HG03060 (cell line): ENCODE measurements at regions not wholly inside any gene's neighbourhood (a gene's known extent, or its start where the extent isn't known, plus 50 kb on each side); places are given as distances from the start of the nearest gene placed in this dataset.
"Not testable (repeated sequence)": the region's sequence is repeated elsewhere in the genome, so short reads cannot be mapped to it uniquely, and the experiment has no call there.

Source experiments
- ATAC-seq: cut with Tn5 transposase; IDR thresholded peaks from one replicate; pipeline ENCODE4 v1.9.1; 2021; ENCODE audit warnings: low read depth, moderate number of reproducible peaks; ENCODE audit not compliant: unreplicated experiment

DNA sequence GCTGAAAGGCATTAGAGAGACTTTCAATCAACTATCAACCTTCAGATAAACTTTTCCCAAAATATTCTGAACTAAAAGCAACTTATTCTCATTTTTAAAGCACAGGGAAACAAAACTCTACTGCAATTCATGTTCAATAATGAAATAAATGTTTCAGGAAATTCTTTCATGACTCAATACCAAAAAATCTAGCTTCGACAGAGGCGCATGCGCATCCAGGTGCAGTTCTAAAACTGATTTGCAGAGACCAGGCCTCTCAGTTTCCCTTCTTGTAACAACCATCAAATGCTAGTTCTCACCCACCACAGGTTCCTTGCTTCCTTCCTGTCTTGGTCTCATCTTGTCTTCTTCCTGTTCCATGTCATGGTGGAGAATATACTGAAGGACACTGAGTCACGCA, 55.3 kb upstream of the NRBF2 start:
- no peak for ATAC-seq

DNA sequence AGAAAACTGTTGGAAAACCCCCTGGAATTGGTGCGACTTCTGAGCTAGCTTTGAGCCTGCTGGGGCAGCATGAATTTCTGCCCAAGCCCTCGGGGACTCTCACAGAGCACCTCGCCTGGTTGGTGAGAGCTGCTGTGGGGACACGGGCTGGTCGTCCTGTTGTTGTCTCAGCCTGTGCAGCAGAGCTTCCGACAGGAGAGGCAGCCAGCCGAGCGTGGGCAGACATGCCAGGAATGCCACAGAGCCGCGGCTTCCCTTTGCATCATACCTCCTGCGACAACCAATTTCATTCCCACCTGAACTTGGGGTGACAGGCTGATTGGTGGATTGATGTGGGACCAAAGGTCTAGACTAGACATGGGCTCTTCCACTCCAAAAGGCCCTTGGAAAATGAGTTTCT, 60.2 kb upstream of the NRBF2 start:
- ATAC-seq, result no peak

DNA sequence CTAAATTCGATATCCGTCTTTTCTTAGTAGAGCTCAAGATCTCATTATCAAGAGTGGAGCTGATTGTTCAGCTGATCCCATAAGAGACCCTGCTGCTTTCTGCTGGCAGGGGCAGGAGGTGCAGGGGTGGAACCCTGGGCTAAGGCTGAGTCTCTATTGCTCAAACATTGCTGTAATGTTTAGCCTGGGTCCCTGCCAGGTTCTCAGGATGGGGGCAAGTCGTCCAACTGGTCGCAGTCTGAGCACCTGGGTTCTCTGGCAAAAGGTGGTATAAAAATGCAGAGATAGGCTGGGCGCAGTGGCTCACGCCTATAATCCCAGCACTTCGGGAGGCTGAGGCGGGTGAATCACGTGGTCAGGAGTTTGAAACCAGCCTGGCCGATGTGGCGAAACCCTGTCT, 62.0 kb upstream of the NRBF2 start:
- no peak for ATAC-seq

DNA sequence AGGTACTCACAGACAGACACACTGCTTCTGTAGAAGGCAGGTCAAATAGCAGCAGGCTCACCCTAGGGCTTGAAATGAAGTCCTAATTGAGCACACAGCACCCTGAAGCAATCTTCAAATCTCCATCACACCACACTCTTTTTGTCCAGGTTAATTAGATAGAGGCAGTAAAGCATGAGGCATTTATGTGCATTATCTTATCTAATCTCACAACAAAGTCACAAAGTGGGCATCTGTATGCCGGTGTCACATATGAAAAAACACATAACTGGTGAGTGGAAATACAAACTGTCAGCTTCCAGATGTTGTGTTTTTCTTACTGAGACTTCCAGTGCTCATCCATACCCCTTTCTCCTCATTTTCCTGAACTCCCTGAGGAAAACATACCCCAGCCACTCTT, 63.8 kb upstream of the NRBF2 start:
- ATAC-seq, result no peak

DNA sequence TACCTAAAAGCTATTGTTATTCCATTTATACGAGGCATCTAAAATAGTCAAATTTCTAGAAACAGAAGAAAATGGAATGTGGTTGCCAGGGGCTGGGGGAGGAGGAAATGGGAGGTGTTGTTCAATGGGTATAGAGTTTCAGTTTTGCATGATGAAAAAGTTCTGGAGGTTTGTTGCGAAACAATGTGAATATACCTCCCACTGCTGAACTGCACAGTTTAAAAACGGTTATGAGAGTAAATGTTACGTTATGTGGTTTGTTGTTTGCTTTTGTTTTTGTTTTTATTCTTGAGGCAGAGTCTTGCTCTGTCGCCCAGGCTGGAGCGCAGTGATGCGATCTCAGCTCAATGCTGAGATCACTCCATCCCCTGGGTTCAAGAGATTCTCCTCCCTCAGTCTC, 64.9 kb upstream of the NRBF2 start:
- ATAC-seq, result no peak

DNA sequence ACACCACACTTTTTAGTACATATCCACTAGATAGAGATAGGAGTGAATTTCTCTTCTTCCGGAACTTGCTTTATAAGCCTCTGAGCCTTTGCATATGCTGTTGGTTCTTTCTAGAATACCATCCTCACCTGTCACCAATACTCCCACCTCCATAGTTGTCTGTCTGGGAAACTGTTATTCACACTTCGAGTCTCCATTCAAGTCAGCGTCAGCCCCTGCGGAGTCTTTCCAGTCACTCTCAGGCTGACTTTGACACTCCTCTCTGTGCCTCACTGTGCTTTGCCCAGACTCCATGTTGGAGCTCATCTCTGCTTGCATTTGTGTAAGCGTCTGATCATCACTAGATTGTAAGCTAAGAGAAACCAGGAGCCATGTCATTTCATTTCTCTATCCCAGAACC, 66.5 kb upstream of the NRBF2 start:
- ATAC-seq, result no peak

DNA sequence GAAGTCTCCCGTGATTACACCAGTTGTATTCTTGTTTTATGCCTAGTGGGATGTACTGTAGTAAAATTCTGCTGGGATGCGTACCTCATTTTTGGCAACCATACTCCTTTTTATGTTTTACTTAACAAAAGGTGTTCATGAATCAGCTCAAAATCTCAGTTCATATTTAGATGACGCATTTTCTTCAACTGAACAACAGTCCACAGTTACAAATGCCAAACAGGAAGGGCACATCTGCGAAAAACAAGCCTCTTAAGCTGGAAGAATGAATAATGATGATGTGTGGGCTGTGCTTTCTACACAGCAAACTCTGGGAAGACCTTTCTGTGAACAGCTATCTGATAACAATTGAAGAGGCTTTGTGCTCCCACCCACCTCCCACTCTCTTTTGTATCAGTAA, 68.4 kb upstream of the NRBF2 start:
- no peak for ATAC-seq

DNA sequence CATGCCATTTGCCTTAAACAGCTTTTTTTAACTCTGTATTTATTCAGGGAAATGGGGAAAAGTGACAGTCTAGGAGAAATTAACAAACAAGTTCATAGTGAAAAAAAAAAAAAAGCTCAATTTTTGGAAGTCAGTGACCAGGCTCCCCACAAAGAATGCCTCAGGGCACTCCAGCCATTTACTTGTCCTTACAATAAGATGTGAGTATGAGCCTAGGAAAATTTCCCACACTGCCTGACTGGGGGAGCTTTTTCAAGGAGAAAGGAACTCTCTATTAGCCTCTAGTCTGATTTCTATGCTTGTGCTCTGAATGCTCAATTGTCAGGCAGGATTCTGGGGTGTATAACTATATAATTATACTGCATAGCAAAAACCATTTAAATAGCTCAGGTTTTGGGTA, 74.9 kb upstream of the NRBF2 start:
- no peak for ATAC-seq

DNA sequence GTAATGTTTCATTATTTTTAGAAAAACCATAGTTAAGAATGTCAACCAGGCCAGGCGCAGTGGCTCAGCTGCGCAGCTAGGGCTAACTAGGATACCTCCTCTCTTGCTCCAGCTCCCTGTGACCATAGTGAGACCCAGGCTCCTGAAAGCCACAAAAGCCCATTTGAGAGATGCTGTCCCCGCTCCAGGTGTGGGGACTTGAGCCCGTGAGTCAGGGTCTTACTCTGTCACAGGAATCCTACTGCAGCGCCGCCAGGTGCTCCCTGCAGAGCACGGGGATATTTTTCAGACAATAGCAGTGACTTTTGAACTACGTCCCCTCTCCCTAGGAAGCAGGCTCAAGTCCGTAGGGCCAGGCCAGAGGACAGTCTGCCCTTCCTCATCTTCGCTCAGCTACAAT, 75.6 kb upstream of the NRBF2 start:
- ATAC-seq, result no peak

DNA sequence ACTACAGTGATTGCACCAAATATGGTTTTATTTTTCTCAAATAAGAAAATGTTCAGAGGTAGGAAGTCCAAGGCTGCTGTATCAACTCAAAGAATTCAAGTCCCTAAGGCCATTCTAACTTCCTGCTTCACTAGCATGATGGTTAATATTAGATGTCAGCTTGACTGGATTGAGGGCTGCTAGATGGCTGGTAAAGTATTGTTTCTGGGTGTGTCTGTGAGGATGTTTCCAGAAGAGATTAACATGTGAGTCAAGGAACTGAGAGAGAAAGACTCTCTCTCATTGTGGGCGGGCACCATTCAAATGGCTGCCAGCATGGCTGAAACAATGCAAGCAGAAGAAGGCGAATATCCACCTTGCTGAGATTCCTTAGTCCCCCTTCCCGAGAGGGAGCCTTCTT, 77.4 kb upstream of the NRBF2 start:
- ATAC-seq, result no peak

DNA sequence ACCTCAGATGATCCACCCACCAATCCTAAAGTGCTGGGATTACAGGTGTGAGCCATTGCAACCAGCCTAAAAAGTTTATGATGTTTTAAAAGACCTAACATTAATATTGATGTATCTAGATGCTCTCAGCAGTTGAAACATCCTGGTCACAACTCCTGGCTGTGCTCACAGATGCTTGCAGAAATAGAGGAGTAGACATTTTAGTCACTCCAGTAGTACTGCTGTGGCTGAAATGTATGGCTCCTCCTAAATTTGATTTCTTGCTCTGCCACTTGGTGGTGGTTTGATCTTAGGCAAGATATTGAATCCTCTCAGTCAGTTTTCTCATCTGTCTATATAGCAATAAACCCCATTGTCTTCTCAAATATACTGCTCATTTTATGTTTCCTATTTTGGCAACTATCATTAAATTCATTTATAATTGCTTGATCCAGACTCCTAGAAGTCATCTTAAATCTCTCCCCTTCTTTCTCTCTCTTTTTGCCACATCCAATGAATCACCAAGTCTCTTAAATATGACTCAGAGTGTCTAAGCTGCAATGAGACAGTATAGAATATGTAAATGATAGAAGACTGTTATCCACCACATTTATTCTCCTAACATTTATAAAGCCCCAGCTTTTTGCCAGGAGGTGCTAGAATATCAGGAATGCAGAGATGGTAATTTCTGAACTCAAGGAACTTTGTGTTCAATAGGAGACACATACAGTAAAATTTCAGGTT, 78.1 kb upstream of the NRBF2 start:
- no peak for ATAC-seq

DNA sequence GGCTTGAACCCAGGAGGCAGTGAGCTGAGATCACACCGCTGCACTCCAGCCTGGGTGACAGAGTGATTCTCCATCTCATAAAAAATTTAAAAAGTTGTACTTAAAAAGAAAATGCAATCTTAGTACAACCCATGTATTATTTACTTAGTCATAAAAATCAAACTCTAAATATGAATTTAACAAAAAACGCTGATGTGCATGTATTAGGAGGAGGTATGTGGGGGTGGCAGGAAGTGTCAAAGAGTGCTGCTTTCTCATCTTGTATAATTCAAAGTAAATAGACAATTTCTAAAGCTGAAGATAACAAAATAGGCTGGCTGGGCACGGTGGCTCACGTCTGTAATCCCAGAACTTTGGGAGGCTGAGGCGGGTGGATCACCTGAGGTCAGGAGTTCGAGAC, 81.0 kb upstream of the NRBF2 start:
- no peak for ATAC-seq

DNA sequence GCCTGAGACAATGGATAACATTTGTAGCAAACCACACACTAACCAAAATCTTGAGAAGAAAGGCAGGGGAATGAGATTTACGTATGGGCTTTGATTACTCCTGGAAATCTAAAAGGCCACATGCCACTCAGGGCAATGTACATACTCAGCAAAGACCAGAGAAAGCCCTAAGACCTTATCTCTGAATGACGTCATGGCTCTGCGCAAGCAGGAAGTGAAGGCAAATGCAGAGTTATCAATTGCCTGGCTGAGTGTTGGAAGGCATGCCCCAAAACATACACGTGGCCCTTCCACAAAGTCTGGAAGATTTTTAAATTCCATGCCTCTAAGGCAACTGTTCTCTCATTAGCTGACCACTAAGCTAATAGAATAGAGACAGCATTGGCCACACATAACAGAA, 90.9 kb upstream of the NRBF2 start:
- ATAC-seq, result no peak

DNA sequence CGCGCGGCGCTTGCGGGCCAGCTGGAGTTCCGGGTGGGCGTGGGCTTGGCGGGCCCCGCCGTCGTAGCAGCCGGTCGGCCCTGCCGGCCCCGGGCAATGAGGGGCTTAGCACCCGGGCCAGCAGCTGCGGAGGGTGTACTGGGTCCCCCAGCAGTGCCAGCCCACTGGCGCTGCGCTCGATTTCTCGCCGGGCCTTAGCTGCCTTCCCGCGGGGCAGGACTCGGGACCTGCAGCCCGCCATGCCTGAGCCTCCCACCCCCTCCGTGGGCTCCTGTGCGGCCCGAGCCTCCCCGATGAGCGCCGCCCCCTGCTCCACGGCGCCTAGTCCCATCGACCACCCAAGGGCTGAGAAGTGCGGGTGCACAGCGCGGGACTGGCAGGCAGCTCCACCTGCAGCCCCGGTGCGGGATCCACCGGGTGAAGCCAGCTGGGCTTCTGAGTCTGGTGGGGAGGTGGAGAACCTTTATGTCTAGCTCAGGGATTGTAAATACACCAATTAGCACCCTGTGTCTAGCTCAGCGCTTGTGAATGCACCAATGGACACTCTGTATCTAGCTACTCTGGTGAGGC, 99.4 kb upstream of the NRBF2 start:
- not testable (repeated sequence) for ATAC-seq

DNA sequence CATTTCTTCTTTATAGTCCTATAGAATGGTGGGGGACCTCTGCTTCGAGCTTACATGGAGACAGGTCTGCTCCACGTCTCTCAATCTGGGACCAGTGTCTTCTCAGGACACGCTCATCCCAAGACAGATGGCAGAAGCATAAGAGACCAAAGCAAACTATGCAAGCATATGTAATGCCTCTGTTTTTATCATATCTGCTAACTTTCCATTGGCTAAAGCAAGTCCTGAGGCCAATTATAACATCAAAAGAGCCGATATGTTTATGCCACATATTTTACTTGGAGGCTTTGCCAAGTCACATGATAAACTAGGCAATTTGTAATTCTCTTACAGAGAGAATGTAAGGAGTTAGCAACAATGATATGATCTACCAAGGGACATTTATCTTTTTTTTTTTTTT, 102.6 kb upstream of the NRBF2 start:
- no peak for ATAC-seq

DNA sequence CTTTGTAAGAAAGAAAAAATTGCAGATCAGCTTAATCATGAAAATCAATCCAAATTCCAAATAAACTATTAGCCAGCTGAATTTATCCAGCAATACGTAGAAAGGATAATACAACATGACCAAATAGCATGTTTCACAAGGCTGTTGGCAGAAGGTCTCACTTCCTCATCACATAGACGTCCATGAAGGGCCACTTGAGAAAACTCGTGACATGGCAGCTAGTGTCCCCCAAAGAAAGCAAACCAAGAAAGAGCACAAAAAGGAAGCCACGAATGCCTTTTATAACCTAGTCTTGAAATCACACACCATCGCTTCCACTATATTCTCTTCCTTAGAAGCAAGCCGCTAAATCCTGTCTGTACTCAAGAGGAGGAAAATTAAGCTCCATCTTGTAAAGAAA, 105.6 kb upstream of the NRBF2 start:
- no peak for ATAC-seq

DNA sequence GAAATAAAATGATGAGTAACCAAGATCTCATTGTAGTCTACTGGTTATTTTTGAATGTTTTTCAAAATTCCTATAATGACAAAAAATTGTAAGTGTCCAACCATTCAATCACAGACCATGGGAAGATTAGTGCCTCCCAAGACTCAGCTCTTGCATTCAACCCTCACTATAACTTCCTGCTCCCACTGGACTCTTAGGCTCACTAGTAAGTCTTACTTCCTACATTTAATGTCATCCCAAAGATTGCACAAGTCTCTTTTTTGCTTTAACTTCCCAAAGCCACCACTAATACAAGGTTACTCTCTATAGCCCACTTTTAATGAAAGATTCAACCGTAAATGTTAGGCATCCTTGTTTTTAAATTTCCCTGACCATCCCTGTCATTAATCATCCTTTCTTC, 111.9 kb upstream of the NRBF2 start:
- no peak for ATAC-seq

DNA sequence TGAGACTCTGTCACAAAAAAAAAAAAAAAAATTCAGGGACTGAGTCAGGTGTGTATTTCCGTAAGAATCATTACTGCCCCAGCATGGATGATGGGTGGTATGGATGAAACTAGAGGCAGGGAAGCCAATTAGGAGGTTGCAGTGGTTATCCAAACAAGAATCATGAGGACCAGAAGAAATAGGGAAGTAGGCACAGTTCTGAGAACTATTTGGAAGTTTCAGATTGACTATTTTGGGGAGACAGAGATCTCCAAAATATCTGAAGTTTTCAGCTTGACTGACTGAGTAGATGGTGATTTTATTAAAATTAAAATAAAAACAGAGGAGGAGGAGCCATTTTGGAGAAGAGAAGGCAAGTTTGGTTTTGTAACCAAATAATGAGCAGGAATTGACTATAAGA, 119.4 kb upstream of the NRBF2 start:
- ATAC-seq, result no peak

DNA sequence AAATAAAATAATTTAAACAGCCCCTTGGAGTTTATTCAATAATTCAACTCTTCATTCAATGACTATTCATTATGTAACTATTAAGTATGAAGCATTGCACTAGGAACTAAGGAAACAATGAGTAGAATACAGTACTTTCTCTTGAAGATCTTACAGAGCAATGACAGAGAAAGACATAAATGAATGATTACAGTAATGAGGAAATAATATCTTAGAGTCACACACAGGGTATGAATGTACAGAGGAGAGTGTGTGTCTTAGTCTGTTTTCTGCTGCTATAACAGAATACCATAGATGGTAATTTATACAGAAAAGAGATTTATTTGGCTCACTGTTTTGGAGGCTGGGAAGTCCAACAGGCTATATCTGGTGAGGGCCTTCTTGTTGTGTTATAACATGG, 120.5 kb upstream of the NRBF2 start:
- no peak for ATAC-seq

DNA sequence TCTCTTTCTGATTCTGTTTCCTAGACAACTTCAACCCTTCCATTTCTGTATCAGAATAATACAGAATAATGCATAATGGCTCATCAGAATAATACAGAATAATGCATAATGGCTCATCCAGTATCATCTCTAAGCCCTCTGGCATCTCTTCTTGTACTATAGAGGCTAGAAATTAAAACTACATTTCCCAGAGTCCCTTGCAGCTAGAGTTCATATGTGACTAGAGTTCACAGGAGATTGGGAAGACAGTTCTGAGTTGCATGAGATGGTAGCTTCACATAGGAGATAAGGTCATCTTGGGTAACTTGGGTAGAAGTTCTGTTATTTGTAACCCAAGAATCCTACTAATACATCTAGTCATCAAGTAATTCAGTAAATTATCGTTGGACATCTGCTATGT, 122.9 kb upstream of the NRBF2 start:
- ATAC-seq, result no peak

DNA sequence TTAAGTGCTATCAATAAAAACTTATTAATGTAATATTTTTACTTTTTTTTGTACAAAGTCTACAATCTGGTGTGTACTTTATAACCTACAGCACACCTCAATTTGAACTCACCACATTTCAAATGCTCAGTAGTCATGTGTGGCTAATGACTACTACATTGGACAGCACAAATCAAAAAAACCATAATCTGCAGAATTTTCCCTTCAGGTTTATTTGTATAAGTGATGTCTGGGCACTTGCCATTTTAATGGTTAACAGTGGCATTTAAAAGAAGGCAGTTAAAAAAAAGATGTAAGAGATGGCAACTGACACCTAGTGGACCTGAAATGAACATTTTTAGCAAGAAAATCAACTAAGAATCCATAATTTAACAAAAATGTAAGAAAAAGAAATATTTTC, 124.6 kb upstream of the NRBF2 start:
- ATAC-seq, result no peak

DNA sequence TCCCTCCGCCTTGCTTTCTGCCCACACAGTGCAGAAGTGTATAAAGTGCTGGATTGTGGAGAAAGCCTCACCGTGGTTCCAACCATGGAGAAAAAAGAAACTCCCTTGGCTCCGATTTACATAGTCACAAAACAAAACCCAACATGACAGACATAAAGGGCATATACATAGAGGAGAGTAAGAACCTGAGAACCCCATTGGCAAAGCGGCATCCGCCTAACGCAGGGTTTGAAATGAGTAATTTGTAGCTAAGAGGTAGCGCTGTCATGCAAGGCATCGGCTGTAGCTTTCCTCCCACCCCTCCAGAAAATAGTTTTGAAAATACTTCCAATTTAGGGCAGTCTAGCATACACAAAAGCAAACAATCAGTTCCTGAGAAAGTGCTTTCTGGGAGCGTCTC, 126.0 kb upstream of the NRBF2 start:
- ATAC-seq, result no peak

DNA sequence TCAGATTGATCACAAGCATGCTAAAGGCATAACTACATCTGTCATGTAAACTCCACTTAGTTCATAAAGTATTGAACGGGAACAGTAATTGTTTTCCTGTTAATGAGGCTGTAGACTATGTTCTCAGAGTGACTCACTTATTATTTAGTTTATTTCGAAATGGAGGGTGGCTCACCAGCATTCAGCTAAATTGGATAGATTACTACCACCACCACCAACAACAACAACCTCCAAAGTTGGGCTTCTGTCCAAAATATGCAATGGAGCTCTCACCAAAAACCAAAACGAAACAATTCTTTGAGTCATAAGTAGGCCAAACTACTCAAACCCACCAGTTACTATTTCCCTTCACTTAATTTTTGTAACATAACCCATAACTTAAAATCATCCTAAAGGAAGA, 127.9 kb upstream of the NRBF2 start:
- ATAC-seq, result no peak
